HepG2 (cell line): ENCODE measurements at regions not wholly inside any gene's neighbourhood (a gene's known extent, or its start where the extent isn't known, plus 50 kb on each side); places are given as distances from the start of the nearest gene placed in this dataset.

ENCODE experiments used
- ATAC-seq: fragments of 200-7000 bp; cut with Tn5 transposase; 3 replicates; pipeline ENCODE4 v1.9.1; 2020; ENCODE audit warnings: mild to moderate bottlenecking, moderate library complexity
- BruUV-seq: library from RNA; stranded (reverse); fragments of 400-500 nt; replicated peaks from 2 replicates; lab custom pipeline; 2021; lab: Mats Ljungman, UMichigan
- CTCF ChIA-PET: fragments of 300-600 bp; formaldehyde crosslinking; extraction: SDS; loops from one replicate; lab custom pipeline; 2021; ENCODE audit warnings: low total read pairs, inconsistent platforms, low intra/inter-chr PET ratio; lab: Yijun Ruan, JAX
- POLR2A ChIA-PET: fragments of 350-600 bp; sonication (Branson Sonifier 250); formaldehyde crosslinking; loops from one replicate; lab custom pipeline; 2020; ENCODE audit warnings: antibody characterized with exemption, inconsistent platforms; lab: Yijun Ruan, JAX
- DNase-seq: peaks from one replicate; pipeline ENCODE4 v3.0.0-alpha.2; 2015; ENCODE audit warnings: low spot score
- FAIRE-seq: peaks from 3 replicates; lab custom pipeline; 2011; peaks lifted over from hg19 to GRCh38; lab: Jason Lieb, UNC
- H2AFZ ChIP-seq: one replicate; pipeline ENCODE4 v1.6.1; 2011; ENCODE audit warnings: low read length, inconsistent platforms
- H3K27ac ChIP-seq: fragments of 300-600 bp; 3 replicates; pipeline ENCODE4 v1.8.0; 2011; ENCODE audit warnings: mixed run types, mild to moderate bottlenecking, mixed read lengths, low read length, inconsistent platforms; ENCODE audit not compliant: insufficient read depth; ENCODE audit errors: extremely low read length
- H3K27me3 ChIP-seq, 2 experiments: fragments of 200-600 bp in 1 of 2; 2 replicates in 1 of 2; 3 replicates in 1 of 2; pipeline versions ENCODE4 v1.6.0 to v1.8.0; 2011; ENCODE audit warnings: low read length in 2 of 2, mild to moderate bottlenecking in 2 of 2, moderate library complexity in 2 of 2, inconsistent platforms in 1 of 2; ENCODE audit not compliant: insufficient read depth in 2 of 2, control insufficient read depth in 1 of 2
- H3K36me3 ChIP-seq, 2 experiments: fragments of 200-600 bp in 1 of 2; replicated peaks in 1 of 2; 2 replicates in 1 of 2; 3 replicates in 1 of 2; pipeline versions ENCODE4 v1.5.1 to v1.8.0; 2011; ENCODE audit warnings: low read length in 2 of 2, inconsistent platforms in 1 of 2; ENCODE audit not compliant: insufficient read depth in 2 of 2, control insufficient read depth in 1 of 2
- H3K4me1 ChIP-seq: 2 replicates; pipeline ENCODE4 v1.5.1; 2012; ENCODE audit warnings: low read length, inconsistent platforms; ENCODE audit not compliant: insufficient read depth
- H3K4me2 ChIP-seq: 2 replicates; pipeline ENCODE4 v1.6.0; 2011; ENCODE audit warnings: low read depth, low read length, inconsistent platforms
- H3K4me3 ChIP-seq, 3 experiments: fragments of 200-600 bp in 1 of 3; sonication (generic), shearing (Covaris generic) in 1 of 3; replicated peaks in 1 of 3; 2 replicates each; pipeline ENCODE4 v1.5.1; 2011 to 2016; ENCODE audit warnings: low read length in 3 of 3, inconsistent platforms in 2 of 3, low read depth in 2 of 3, mild to moderate bottlenecking in 2 of 3, control low read depth in 1 of 3, mixed read lengths in 1 of 3; ENCODE audit not compliant: insufficient read depth in 1 of 3
- H3K79me2 ChIP-seq: one replicate; pipeline ENCODE4 v1.6.1; 2011; ENCODE audit warnings: low read length, inconsistent platforms; ENCODE audit not compliant: insufficient read depth
- H3K9ac ChIP-seq: 2 replicates; pipeline ENCODE4 v1.6.0; 2011; ENCODE audit warnings: mild to moderate bottlenecking, low read depth, low read length, inconsistent platforms; ENCODE audit not compliant: insufficient read depth
- H3K9me3 ChIP-seq: 2 replicates; pipeline ENCODE4 v1.5.1; 2012; ENCODE audit warnings: mild to moderate bottlenecking, low read length
- H4K20me1 ChIP-seq: 2 replicates; pipeline ENCODE4 v1.6.0; 2011; ENCODE audit warnings: inconsistent platforms, mild to moderate bottlenecking, low read length, moderate library complexity; ENCODE audit not compliant: insufficient read depth
- ARNTL ChIP-seq: sonication (generic); formaldehyde crosslinking; IDR thresholded peaks from 2 replicates; pipeline ENCODE4 v1.4.0; 2020; ENCODE audit warnings: mild to moderate bottlenecking, missing genetic modification reagents
- CCAR2 ChIP-seq: fragments of 200-400 bp; formaldehyde crosslinking; optimal IDR thresholded peaks from 2 replicates; pipeline ENCODE3; 2018; ENCODE audit warnings: low read depth, mild to moderate bottlenecking, low read length, moderate library complexity
- HES4 ChIP-seq: sonication (generic); formaldehyde crosslinking; IDR thresholded peaks from 2 replicates; pipeline ENCODE4 v1.9.0; 2021; ENCODE audit warnings: mild to moderate bottlenecking, missing genetic modification reagents, borderline replicate concordance
- MIER2 ChIP-seq: IDR thresholded peaks from 2 replicates; pipeline ENCODE4 v1.6.1; 2016; ENCODE audit warnings: missing biosample characterization, missing genetic modification reagents
- NR2C2 ChIP-seq: sonication (generic); formaldehyde crosslinking; IDR thresholded peaks from 2 replicates; pipeline ENCODE4 v1.4.0; 2020; ENCODE audit warnings: missing genetic modification reagents, mild to moderate bottlenecking, moderate library complexity, borderline replicate concordance
- NR2F6 ChIP-seq, 2 experiments: IDR thresholded peaks; 2 replicates each; pipeline ENCODE4 v1.6.1; 2016; ENCODE audit warnings: antibody characterized with exemption in 1 of 2, mild to moderate bottlenecking in 1 of 2
- SMARCC2 ChIP-seq: fragments of 450-650 bp; IDR thresholded peaks from 2 replicates; pipeline ENCODE4 v1.6.1; 2017; ENCODE audit warnings: antibody characterized with exemption, mild to moderate bottlenecking
- SP4 ChIP-seq: sonication (generic); formaldehyde crosslinking; IDR thresholded peaks from 2 replicates; pipeline ENCODE4 v1.8.1; 2023; ENCODE audit warnings: mild to moderate bottlenecking, missing genetic modification reagents
- TOPORS ChIP-seq: sonication (generic); formaldehyde crosslinking; IDR thresholded peaks from 2 replicates; pipeline ENCODE4 v1.8.0; 2023; ENCODE audit warnings: mild to moderate bottlenecking, missing genetic modification reagents
- ZNF12 ChIP-seq: sonication (generic); formaldehyde crosslinking; IDR thresholded peaks from 2 replicates; pipeline ENCODE4 v1.5.0; 2020; ENCODE audit warnings: missing genetic modification reagents
- ZNF629 ChIP-seq: sonication (generic); formaldehyde crosslinking; conservative IDR thresholded peaks from 2 replicates; pipeline ENCODE4 v1.5.0; 2020; ENCODE audit warnings: missing genetic modification reagents
- ZNF781 ChIP-seq: sonication (generic); formaldehyde crosslinking; IDR thresholded peaks from 2 replicates; pipeline ENCODE4 v1.5.1; 2020; ENCODE audit warnings: borderline replicate concordance, mild to moderate bottlenecking, missing genetic modification reagents; ENCODE audit errors: not compliant biosample characterization
- WGBS: methylation state at CpG from one replicate; pipeline ENCODE4 v1.1.6; 2017; ENCODE audit warnings: low lambda C conversion rate; 5-methylcytosine and 5-hydroxymethylcytosine counted together
- in situ Hi-C: cut with HindIII; loops from 2 replicates; pipeline ENCODE4 v1.10.0; 2017; ENCODE audit warnings: low pct_unique_long_range_greater_than_20kb; ENCODE audit not compliant: extremely low pct_ligation_motif_present
- intact Hi-C: fragments of 100-400 bp; cut with micrococcal nuclease; formaldehyde crosslinking; loops from one replicate; pipeline ENCODE4 v1.10.0; 2022; ENCODE audit not compliant: unreplicated experiment
- TF ChIP-seq, protein P1 (sequence below): sonication (generic); formaldehyde crosslinking; IDR thresholded peaks from 2 replicates; pipeline ENCODE4 v1.5.1; 2020; ENCODE audit warnings: missing genetic modification reagents, mild to moderate bottlenecking, borderline replicate concordance
- TF ChIP-seq, protein P2 (sequence below): sonication (generic); IDR thresholded peaks from 2 replicates; pipeline ENCODE4 v1.6.1; 2016; ENCODE audit warnings: low read depth, borderline replicate concordance
- TF ChIP-seq, protein P3 (sequence below): sonication (generic); formaldehyde crosslinking; IDR thresholded peaks from 2 replicates; pipeline ENCODE4 v1.5.0; 2020; ENCODE audit warnings: missing genetic modification reagents
- TF ChIP-seq, protein P4 (sequence below): sonication (generic); formaldehyde crosslinking; IDR thresholded peaks from 2 replicates; pipeline ENCODE4 v1.5.0; 2020; ENCODE audit warnings: mild to moderate bottlenecking, missing genetic modification reagents, moderate library complexity

DNA sequence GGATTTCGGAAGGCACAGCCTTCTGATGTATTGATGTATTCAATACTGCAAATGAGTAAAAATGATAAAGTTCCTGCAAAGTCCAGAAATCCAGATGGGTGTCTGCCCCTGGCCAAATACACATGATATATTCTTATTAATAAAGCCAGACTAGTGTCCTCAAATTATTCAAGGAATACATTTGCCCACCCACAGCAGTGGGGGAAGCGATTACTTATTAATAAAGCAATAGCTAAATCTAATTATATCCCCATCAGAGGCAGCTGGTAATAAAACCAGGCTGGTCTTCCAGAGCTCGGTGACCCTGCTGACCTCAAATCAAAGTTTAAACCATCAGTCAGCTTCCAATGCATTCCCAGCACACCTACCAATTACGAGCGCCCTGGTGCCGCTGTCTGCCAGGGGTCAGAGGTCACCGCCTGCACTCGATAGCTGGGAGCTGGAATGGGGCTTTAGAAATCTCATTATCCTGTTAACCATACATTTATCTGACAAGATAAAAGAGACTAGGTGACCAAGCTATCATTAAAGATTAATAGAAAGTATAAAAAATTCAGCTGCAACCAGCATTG lies 330.3 kb downstream of the UACA start:
- Histone ChIP-seq H3K79me2 (no peaks in the 10 kb centered on the region), H3K4me2 (no peak overlapping the region), H2AFZ (no peak overlapping the region), H4K20me1 (no peaks in the 10 kb centered on the region), H3K9me3 (no peaks in the 10 kb centered on the region), H3K9ac (no peak overlapping the region), H3K4me1 (peaks cover 36% of the 10 kb centered on the region), H3K4me3 (no peak overlapping the region), H3K36me3 (no peaks in the 10 kb centered on the region), H3K27ac (no peak overlapping the region), H3K27me3 (no peaks in the 10 kb centered on the region)
- DNase-seq (no peak), FAIRE-seq (no peak), ATAC-seq (no peak)
- BruUV-seq = no TSS peak
- POLR2A ChIA-PET = no interaction called here
- TF ChIP-seq NR2F6 (IDR thresholded peaks at IDR 0.05) (peak; percentile 43; the same call in 1 of the 2 replicates), NR2F6 (CRISPR knock-in tag; IDR thresholded peaks at IDR 0.05) (0 out of 2 replicates have a peak, but pooled peaks have one; percentile 18), ZNF781 (no peak), NR2C2 (CRISPR knock-in tag) (peak; percentile 27; the same call in 1 of the 2 replicates)
- 19% methylated on average over 7 of the region's 8 CpGs for WGBS
- CTCF ChIA-PET = no interaction called here
- intact Hi-C loops = no loop called here
- in situ Hi-C loops = no loop called here

DNA sequence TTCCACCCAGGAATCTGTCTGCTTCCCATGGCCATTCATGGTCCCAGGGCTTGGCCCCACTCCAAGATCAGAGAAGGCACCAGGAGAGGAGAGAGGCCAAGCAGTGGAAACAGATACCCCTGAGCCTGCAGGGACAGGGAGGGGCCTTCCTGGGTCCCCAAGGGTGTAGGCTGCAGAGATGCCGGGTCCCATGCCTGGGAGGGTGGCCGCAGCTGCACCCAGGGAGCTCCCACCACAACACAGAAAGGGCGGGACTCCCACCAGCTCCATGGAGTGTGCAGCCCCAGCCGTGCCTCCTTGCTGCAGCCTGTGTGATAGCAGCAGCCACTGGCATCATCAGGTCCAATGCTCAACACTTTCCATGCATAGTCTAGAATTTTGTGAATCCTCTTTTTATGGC lies 331.5 kb downstream of the UACA start:
- Histone ChIP-seq H3K27me3 (no peaks in the 10 kb centered on the region), H2AFZ (no peak overlapping the region), H3K27ac (no peak overlapping the region), H3K4me2 (no peak overlapping the region), H3K4me1 (peaks cover 25% of the 10 kb centered on the region), H3K4me3 (no peak overlapping the region), H3K9me3 (no peaks in the 10 kb centered on the region), H3K9ac (no peak overlapping the region), H4K20me1 (no peaks in the 10 kb centered on the region), H3K36me3 (no peaks in the 10 kb centered on the region), H3K79me2 (no peaks in the 10 kb centered on the region)
- DNase-seq = no peak
- POLR2A ChIA-PET = no interaction called here
- intact Hi-C loops (no loop called here), in situ Hi-C loops (no loop called here)
- CTCF ChIA-PET = no interaction called here
- no TSS peak for BruUV-seq
- no peak for FAIRE-seq
- TF ChIP-seq SP4 (CRISPR knock-in tag) (no peak), CCAR2 (no peak), ZNF629 (CRISPR knock-in tag) (no peak), SMARCC2 (no peak), MIER2 (CRISPR knock-in tag) (no peak), TOPORS (no peak), ARNTL (CRISPR knock-in tag) (no peak), HES4 (CRISPR knock-in tag) (no peak), ZNF12 (no peak)
- TF ChIP-seq, protein P1, sequence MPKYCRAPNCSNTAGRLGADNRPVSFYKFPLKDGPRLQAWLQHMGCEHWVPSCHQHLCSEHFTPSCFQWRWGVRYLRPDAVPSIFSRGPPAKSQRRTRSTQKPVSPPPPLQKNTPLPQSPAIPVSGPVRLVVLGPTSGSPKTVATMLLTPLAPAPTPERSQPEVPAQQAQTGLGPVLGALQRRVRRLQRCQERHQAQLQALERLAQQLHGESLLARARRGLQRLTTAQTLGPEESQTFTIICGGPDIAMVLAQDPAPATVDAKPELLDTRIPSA = no peak
- TF ChIP-seq, protein P2, sequence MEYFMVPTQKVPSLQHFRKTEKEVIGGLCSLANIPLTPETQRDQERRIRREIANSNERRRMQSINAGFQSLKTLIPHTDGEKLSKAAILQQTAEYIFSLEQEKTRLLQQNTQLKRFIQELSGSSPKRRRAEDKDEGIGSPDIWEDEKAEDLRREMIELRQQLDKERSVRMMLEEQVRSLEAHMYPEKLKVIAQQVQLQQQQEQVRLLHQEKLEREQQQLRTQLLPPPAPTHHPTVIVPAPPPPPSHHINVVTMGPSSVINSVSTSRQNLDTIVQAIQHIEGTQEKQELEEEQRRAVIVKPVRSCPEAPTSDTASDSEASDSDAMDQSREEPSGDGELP = no peak
- TF ChIP-seq, protein P3, sequence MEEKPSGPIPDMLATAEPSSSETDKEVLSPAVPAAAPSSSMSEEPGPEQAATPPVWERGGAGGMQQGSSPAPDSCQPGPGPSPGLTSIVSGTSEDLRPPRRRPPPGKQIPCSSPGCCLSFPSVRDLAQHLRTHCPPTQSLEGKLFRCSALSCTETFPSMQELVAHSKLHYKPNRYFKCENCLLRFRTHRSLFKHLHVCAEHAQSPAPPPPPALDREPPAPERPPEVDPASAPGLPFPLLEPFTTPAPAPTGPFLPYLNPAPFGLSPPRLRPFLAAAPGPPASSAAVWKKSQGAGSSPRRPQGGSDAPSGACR = no peak
- TF ChIP-seq, protein P4, sequence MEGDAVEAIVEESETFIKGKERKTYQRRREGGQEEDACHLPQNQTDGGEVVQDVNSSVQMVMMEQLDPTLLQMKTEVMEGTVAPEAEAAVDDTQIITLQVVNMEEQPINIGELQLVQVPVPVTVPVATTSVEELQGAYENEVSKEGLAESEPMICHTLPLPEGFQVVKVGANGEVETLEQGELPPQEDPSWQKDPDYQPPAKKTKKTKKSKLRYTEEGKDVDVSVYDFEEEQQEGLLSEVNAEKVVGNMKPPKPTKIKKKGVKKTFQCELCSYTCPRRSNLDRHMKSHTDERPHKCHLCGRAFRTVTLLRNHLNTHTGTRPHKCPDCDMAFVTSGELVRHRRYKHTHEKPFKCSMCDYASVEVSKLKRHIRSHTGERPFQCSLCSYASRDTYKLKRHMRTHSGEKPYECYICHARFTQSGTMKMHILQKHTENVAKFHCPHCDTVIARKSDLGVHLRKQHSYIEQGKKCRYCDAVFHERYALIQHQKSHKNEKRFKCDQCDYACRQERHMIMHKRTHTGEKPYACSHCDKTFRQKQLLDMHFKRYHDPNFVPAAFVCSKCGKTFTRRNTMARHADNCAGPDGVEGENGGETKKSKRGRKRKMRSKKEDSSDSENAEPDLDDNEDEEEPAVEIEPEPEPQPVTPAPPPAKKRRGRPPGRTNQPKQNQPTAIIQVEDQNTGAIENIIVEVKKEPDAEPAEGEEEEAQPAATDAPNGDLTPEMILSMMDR = no peak
- no peak for ATAC-seq
- WGBS = no CpG with 5 or more reads among the region's 4 CpGs
